ENCODE measurements at regions not wholly inside any gene's neighbourhood (a gene's known extent, or its start where the extent isn't known, plus 50 kb on each side); places are given as distances from the start of the nearest gene placed in this dataset.

- H3K4me3 ChIP-seq (ENCODE audit: low read depth in 1 of 2, low read length in 2 of 2) = no peak overlapping the region
These were observed 624.9 kb upstream of the FTMT start for GRCh38 chr5:121226765-121227164.

DNA sequence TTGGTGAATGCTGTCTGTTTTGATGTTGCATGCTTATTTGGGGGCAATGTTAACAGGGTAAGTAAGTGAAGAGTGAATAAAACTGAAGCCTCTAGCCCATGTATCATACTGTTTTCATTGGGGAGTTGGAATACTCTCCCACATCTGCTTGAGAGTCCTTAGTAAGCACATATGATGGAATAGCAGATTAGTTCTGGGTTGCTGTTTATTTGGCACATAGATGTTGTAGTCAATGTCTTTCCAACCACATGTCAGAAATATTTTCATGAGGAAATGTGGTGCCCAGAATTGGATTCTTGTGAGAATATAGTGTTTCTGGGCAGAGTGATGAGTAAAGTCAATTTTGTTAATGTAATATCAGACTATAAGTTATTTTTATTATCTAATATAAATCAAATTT, 611.7 kb upstream of the FTMT start:
- H3K4me3 ChIP-seq (ENCODE audit: low read depth in 1 of 2, low read length in 2 of 2) = no peak overlapping the region
- H3K4me1 ChIP-seq (ENCODE audit: insufficient read depth, low read length) = no peaks in the 10 kb centered on the region
- no peaks in the 10 kb centered on the region for H3K36me3 ChIP-seq (ENCODE audit: insufficient read depth, low read length)
- no peak overlapping the region for H3K27ac ChIP-seq (ENCODE audit: low read depth, low read length)
- no peaks in the 10 kb centered on the region for H3K9me3 ChIP-seq (ENCODE audit: low read length)
- H3K27me3 ChIP-seq (ENCODE audit: control insufficient read depth in 1 of 2, insufficient read depth in 2 of 2, low read length in 2 of 2) = no peaks in the 10 kb centered on the region
- no peak overlapping the region for H3K9ac ChIP-seq (ENCODE audit: low read length)

More at GRCh38 chr5:121226765-121227164, 624.9 kb upstream of the FTMT start:
- Histone ChIP-seq H3K36me3 (ENCODE audit: insufficient read depth, low read length) (no peaks in the 10 kb centered on the region), H3K9me3 (ENCODE audit: low read length) (no peaks in the 10 kb centered on the region), H3K4me1 (ENCODE audit: insufficient read depth, low read length) (no peaks in the 10 kb centered on the region), H3K27ac (ENCODE audit: low read depth, low read length) (no peak overlapping the region), H3K9ac (ENCODE audit: low read length) (no peak overlapping the region), H3K27me3 (ENCODE audit: control insufficient read depth in 1 of 2, insufficient read depth in 2 of 2, low read length in 2 of 2) (no peaks in the 10 kb centered on the region)

DNA sequence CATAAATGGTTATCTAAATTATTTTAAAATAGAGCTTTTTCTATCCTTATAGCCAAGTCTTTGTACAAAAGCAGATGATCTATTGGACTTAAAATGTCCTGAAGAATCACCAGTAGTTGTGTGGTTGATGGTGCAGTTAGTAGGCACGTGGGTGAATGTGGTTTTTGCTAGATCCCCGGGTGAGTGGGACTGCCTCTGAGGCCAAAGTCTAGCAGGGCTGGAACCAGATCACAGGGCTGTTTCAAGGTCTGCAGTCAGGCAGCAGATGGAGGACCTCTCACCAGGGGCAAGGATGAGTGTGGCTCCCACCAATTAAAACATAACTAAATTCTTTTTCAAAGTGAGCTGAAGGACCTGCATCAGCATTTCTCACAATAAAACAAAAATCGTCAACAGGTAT, 604.7 kb upstream of the FTMT start:
- Histone ChIP-seq H3K4me1 (ENCODE audit: insufficient read depth, low read length) (no peaks in the 10 kb centered on the region), H3K27me3 (ENCODE audit: control insufficient read depth in 1 of 2, insufficient read depth in 2 of 2, low read length in 2 of 2) (no peaks in the 10 kb centered on the region), H3K36me3 (ENCODE audit: insufficient read depth, low read length) (no peaks in the 10 kb centered on the region), H3K9me3 (ENCODE audit: low read length) (no peaks in the 10 kb centered on the region), H3K9ac (ENCODE audit: low read length) (no peak overlapping the region), H3K27ac (ENCODE audit: low read depth, low read length) (no peak overlapping the region), H3K4me3 (ENCODE audit: low read depth in 1 of 2, low read length in 2 of 2) (no peak overlapping the region)

- Histone ChIP-seq H3K27ac (ENCODE audit: low read depth, low read length) (no peak overlapping the region), H3K9me3 (ENCODE audit: low read length) (no peaks in the 10 kb centered on the region), H3K27me3 (ENCODE audit: control insufficient read depth in 1 of 2, insufficient read depth in 2 of 2, low read length in 2 of 2) (no peaks in the 10 kb centered on the region), H3K4me1 (ENCODE audit: insufficient read depth, low read length) (no peaks in the 10 kb centered on the region), H3K9ac (ENCODE audit: low read length) (no peak overlapping the region), H3K4me3 (ENCODE audit: low read depth in 1 of 2, low read length in 2 of 2) (no peak overlapping the region), H3K36me3 (ENCODE audit: insufficient read depth, low read length) (no peaks in the 10 kb centered on the region)
These were observed 599.7 kb upstream of the FTMT start for GRCh38 chr5:121251954-121252353.

GRCh38 chr5:121257621-121258020, 594.1 kb upstream of the FTMT start:
- H3K4me3 ChIP-seq (ENCODE audit: low read depth in 1 of 2, low read length in 2 of 2) = no peak overlapping the region
- H3K27me3 ChIP-seq (ENCODE audit: control insufficient read depth in 1 of 2, insufficient read depth in 2 of 2, low read length in 2 of 2) = no peaks in the 10 kb centered on the region
- no peaks in the 10 kb centered on the region for H3K9me3 ChIP-seq (ENCODE audit: low read length)
- no peaks in the 10 kb centered on the region for H3K4me1 ChIP-seq (ENCODE audit: insufficient read depth, low read length)
- H3K36me3 ChIP-seq (ENCODE audit: insufficient read depth, low read length) = no peaks in the 10 kb centered on the region
- H3K27ac ChIP-seq (ENCODE audit: low read depth, low read length) = no peak overlapping the region
- no peak overlapping the region for H3K9ac ChIP-seq (ENCODE audit: low read length)

DNA sequence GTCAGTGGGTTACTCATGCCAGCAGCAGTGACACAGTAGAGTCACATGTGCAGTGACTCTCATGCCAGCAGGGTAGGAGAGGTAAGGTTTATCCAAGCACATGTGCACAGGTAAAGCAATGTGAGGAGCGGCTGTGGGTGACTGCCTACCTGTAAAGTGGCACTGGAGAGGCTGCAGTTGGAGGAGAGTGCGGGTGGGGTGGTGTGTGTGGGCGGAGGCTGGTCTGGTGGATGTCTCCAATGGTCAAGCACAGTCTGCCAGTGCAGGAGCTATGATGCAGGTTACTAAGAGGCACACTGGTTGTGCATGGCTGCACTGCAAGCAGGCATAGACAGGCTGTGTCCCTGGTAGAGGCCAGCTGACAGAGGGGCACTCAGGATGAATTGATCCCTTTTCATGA, 588.2 kb upstream of the FTMT start:
- H3K9me3 ChIP-seq (ENCODE audit: low read length) = no peaks in the 10 kb centered on the region
- H3K9ac ChIP-seq (ENCODE audit: low read length) = no peak overlapping the region
- H3K36me3 ChIP-seq (ENCODE audit: insufficient read depth, low read length) = no peaks in the 10 kb centered on the region
- no peaks in the 10 kb centered on the region for H3K4me1 ChIP-seq (ENCODE audit: insufficient read depth, low read length)
- H3K27me3 ChIP-seq (ENCODE audit: control insufficient read depth in 1 of 2, insufficient read depth in 2 of 2, low read length in 2 of 2) = no peaks in the 10 kb centered on the region
- H3K4me3 ChIP-seq (ENCODE audit: low read depth in 1 of 2, low read length in 2 of 2) = no peak overlapping the region
- no peak overlapping the region for H3K27ac ChIP-seq (ENCODE audit: low read depth, low read length)

- H3K4me3 ChIP-seq (ENCODE audit: low read depth in 1 of 2, low read length in 2 of 2) = no peak overlapping the region
- H3K9me3 ChIP-seq (ENCODE audit: low read length) = no peaks in the 10 kb centered on the region
- H3K36me3 ChIP-seq (ENCODE audit: insufficient read depth, low read length) = no peaks in the 10 kb centered on the region
- no peaks in the 10 kb centered on the region for H3K4me1 ChIP-seq (ENCODE audit: insufficient read depth, low read length)
- H3K27ac ChIP-seq (ENCODE audit: low read depth, low read length) = no peak overlapping the region
- H3K27me3 ChIP-seq (ENCODE audit: control insufficient read depth in 1 of 2, insufficient read depth in 2 of 2, low read length in 2 of 2) = no peaks in the 10 kb centered on the region
- H3K9ac ChIP-seq (ENCODE audit: low read length) = no peak overlapping the region
These were observed 587.1 kb upstream of the FTMT start for GRCh38 chr5:121264605-121265004.

- Histone ChIP-seq H3K9me3 (ENCODE audit: low read length) (no peaks in the 10 kb centered on the region), H3K4me1 (ENCODE audit: insufficient read depth, low read length) (no peaks in the 10 kb centered on the region), H3K9ac (ENCODE audit: low read length) (no peak overlapping the region), H3K27me3 (ENCODE audit: control insufficient read depth in 1 of 2, insufficient read depth in 2 of 2, low read length in 2 of 2) (no peaks in the 10 kb centered on the region), H3K36me3 (ENCODE audit: insufficient read depth, low read length) (no peaks in the 10 kb centered on the region), H3K27ac (ENCODE audit: low read depth, low read length) (no peak overlapping the region), H3K4me3 (ENCODE audit: low read depth in 1 of 2, low read length in 2 of 2) (no peak overlapping the region)
These were observed 580.1 kb upstream of the FTMT start for GRCh38 chr5:121271546-121271945.

DNA sequence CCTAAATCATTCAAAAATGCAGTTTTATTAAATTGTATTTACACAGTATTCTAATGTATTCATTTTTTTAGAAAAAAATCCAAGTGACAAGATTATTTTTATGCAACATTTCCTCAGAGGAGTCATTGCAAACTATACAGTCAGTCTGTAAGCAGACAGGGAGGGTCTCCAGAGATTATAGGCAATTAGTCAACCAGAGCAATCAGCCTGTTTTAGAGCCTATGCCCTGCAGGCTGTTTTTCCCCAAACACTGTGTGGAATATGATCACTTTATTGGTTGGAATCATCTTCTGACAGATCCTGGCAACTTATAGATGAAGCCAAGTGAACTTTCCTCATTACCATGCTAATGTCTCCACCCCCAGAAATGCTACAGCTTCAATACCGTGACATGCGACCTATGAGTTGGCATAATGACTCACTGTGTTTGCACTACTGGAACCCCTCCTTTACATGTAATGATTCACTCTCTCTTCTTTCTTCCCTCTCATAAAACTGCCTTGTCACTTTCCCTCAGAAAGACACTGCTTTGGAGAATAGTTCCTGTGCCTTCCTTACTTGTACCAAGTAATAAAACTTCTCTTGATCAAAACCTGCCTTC, 577.7 kb upstream of the FTMT start:
- Histone ChIP-seq H3K27me3 (ENCODE audit: control insufficient read depth in 1 of 2, insufficient read depth in 2 of 2, low read length in 2 of 2) (no peaks in the 10 kb centered on the region), H3K9me3 (ENCODE audit: low read length) (no peaks in the 10 kb centered on the region), H3K4me1 (ENCODE audit: insufficient read depth, low read length) (no peaks in the 10 kb centered on the region), H3K36me3 (ENCODE audit: insufficient read depth, low read length) (no peaks in the 10 kb centered on the region), H3K4me3 (ENCODE audit: low read depth in 1 of 2, low read length in 2 of 2) (no peak overlapping the region), H3K9ac (ENCODE audit: low read length) (no peak overlapping the region), H3K27ac (ENCODE audit: low read depth, low read length) (no peak overlapping the region)

DNA sequence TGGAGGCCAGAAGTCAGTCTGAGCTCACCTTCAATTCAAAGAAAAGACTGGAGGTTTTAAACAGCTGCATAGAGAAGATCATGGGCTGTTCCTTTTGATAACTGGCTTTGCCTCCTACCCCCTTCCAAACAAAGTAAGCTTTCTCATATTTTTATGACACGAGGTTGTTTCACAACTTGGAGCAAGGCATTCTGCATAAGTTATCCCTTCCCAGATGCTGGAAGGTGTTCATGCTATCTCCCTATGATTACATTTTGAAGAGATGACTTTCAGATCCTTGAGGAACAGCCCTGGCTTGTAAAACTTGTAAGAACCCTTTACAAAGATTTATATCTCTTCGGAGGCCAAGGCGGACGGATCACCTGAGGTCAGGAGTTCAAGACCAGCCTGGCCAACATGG, 571.9 kb upstream of the FTMT start:
- Histone ChIP-seq H3K4me3 (ENCODE audit: low read depth in 1 of 2, low read length in 2 of 2) (no peak overlapping the region), H3K9me3 (ENCODE audit: low read length) (no peaks in the 10 kb centered on the region), H3K9ac (ENCODE audit: low read length) (no peak overlapping the region), H3K4me1 (ENCODE audit: insufficient read depth, low read length) (no peaks in the 10 kb centered on the region), H3K27ac (ENCODE audit: low read depth, low read length) (no peak overlapping the region), H3K27me3 (ENCODE audit: control insufficient read depth in 1 of 2, insufficient read depth in 2 of 2, low read length in 2 of 2) (no peaks in the 10 kb centered on the region), H3K36me3 (ENCODE audit: insufficient read depth, low read length) (no peaks in the 10 kb centered on the region)

DNA sequence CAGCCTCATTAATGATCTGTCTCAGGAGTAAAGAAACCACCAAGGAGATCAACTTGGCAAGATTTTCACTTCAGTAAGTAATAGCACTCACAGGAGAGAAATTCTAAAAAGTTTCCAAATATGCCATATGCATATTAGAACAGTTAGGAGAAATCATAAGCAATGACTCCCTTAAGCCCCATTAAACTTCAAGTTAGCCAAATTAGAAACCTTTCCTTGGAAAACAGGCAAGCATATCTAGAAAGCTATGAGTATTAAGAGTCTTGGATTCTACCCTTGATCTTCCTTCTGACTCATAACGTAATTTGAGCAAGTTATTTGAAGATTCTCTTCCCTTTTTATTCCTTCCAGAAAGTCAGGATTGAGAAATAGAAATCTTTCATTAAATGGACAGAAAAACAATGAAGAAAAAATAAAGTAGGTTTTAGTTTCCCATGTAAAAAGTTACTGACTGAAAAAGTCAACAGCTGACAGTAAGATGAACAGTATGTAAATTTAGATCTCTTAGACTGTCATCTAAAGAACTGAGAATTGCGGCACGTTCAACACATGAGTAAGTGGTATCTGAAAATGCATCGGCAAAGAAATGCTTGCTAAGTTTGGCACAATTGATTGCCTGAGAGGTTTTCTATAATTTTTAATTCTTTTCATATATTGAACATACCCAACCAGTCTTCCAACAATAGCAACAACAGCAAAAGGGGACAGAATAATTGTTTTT, 565.7 kb upstream of the FTMT start:
- Histone ChIP-seq H3K36me3 (ENCODE audit: insufficient read depth, low read length) (no peaks in the 10 kb centered on the region), H3K27ac (ENCODE audit: low read depth, low read length) (no peak overlapping the region), H3K9ac (ENCODE audit: low read length) (no peak overlapping the region), H3K4me1 (ENCODE audit: insufficient read depth, low read length) (no peaks in the 10 kb centered on the region), H3K9me3 (ENCODE audit: low read length) (no peaks in the 10 kb centered on the region), H3K27me3 (ENCODE audit: control insufficient read depth in 1 of 2, insufficient read depth in 2 of 2, low read length in 2 of 2) (no peaks in the 10 kb centered on the region), H3K4me3 (ENCODE audit: low read depth in 1 of 2, low read length in 2 of 2) (no peak overlapping the region)

DNA sequence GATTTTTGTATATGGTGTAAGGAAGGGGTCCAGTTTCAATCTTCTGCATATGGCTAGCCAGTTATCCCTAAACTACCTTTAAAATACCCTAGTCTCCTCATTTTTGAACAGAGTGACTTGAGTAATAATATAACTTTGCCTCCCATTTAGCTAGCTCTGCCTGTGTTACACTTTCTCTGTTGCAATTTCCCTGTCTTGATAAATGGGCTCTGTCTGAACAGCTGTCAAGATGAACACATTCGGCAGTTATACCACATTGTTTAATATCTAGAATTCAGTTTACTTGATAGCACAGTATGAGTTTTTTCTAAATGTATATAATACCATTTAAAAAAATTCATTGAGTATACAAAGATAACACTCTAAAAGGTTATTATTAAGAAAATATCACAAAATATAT, 562.9 kb upstream of the FTMT start:
- no peaks in the 10 kb centered on the region for H3K27me3 ChIP-seq (ENCODE audit: control insufficient read depth in 1 of 2, insufficient read depth in 2 of 2, low read length in 2 of 2)
- H3K4me1 ChIP-seq (ENCODE audit: insufficient read depth, low read length) = no peaks in the 10 kb centered on the region
- no peaks in the 10 kb centered on the region for H3K9me3 ChIP-seq (ENCODE audit: low read length)
- no peak overlapping the region for H3K27ac ChIP-seq (ENCODE audit: low read depth, low read length)
- H3K36me3 ChIP-seq (ENCODE audit: insufficient read depth, low read length) = no peaks in the 10 kb centered on the region
- no peak overlapping the region for H3K4me3 ChIP-seq (ENCODE audit: low read depth in 1 of 2, low read length in 2 of 2)
- H3K9ac ChIP-seq (ENCODE audit: low read length) = no peak overlapping the region

Measured in muscle layer of colon (tissue), 2 donors.